MCF 10A (cell line): ENCODE measurements at regions not wholly inside any gene's neighbourhood (a gene's known extent, or its start where the extent isn't known, plus 50 kb on each side); places are given as distances from the start of the nearest gene placed in this dataset.

Experiments used
- BruUV-seq: library from RNA; stranded (reverse); fragments of 400-500 nt; replicated peaks from 2 replicates; lab custom pipeline; 2021; lab: Mats Ljungman, UMichigan
- CTCF ChIA-PET: fragments of 300-600 bp; sonication (Branson Sonifier 250); formaldehyde crosslinking; extraction: SDS; loops from one replicate; lab custom pipeline; 2021; ENCODE audit warnings: antibody characterized with exemption, inconsistent platforms; lab: Yijun Ruan, JAX
- POLR2A ChIA-PET: fragments of 300-600, 350-650 bp; sonication (Branson Sonifier 250); formaldehyde crosslinking; extraction: SDS; loops from one replicate; lab custom pipeline; 2020; ENCODE audit warnings: antibody characterized with exemption, inconsistent platforms; lab: Yijun Ruan, JAX
- DNase-seq: peaks from one replicate; pipeline ENCODE4 v3.0.0-alpha.2; 2018; ENCODE audit not compliant: unreplicated experiment
- H3K27ac Mint-ChIP-seq: one replicate; pipeline ENCODE4 v1.8.0; 2022; ENCODE audit warnings: mild to moderate bottlenecking, low read depth, mixed read lengths; ENCODE audit not compliant: unreplicated experiment
- H3K27me3 Mint-ChIP-seq: one replicate; pipeline ENCODE4 v1.8.0; 2022; ENCODE audit warnings: mixed read lengths; ENCODE audit not compliant: insufficient read depth, unreplicated experiment
- H3K36me3 Mint-ChIP-seq: one replicate; pipeline ENCODE4 v1.8.0; 2022; ENCODE audit warnings: mild to moderate bottlenecking, moderate library complexity, mixed read lengths; ENCODE audit not compliant: insufficient read depth, unreplicated experiment
- H3K4me1 Mint-ChIP-seq: one replicate; pipeline ENCODE4 v1.8.0; 2022; ENCODE audit warnings: mixed read lengths; ENCODE audit not compliant: insufficient read depth, unreplicated experiment
- H3K4me3 Mint-ChIP-seq: one replicate; pipeline ENCODE4 v1.8.0; 2022; ENCODE audit warnings: mild to moderate bottlenecking, moderate library complexity, mixed read lengths; ENCODE audit not compliant: unreplicated experiment
- H3K9me3 Mint-ChIP-seq: one replicate; pipeline ENCODE4 v1.8.0; 2022; ENCODE audit warnings: mixed read lengths; ENCODE audit not compliant: unreplicated experiment
- CTCF ChIP-seq: fragments of 200-600 bp; IDR thresholded peaks from one replicate; pipeline ENCODE4 v1.8.0; 2022; ENCODE audit warnings: antibody characterized with exemption, mild to moderate bottlenecking; ENCODE audit not compliant: unreplicated experiment
- intact Hi-C: fragments of 100-400 bp; cut with micrococcal nuclease; formaldehyde crosslinking; loops from 2 replicates; pipeline ENCODE4 v1.14.1; 2022

GRCh38 chr14:27546111-27546510 lies 948.3 kb upstream of the NOVA1 start:
- ChIA-PET CTCF (no interaction called here), POLR2A (interaction anchor here (0.5 kb wide), 1 partner anchor 806 kb away, joined by 3 read pairs; no protein-coding TSS in a partner anchor)
- no peaks in the 10 kb centered on the region for H3K4me1 Mint-ChIP-seq
- H3K4me3 Mint-ChIP-seq = no peak overlapping the region
- H3K27ac Mint-ChIP-seq = no peak overlapping the region
- DNase-seq = no peak
- H3K27me3 Mint-ChIP-seq = no peaks in the 10 kb centered on the region
- intact Hi-C loops = no loop called here
- no peaks in the 10 kb centered on the region for H3K36me3 Mint-ChIP-seq
- BruUV-seq = no TSS peak
- peaks cover 9% of the 10 kb centered on the region for H3K9me3 Mint-ChIP-seq
- no peak for TF ChIP-seq CTCF

- H3K4me3 Mint-ChIP-seq = no peak overlapping the region
- CTCF ChIA-PET = interaction anchor here (0.6 to 0.8 kb wide), 4 partner anchors 17 to 1203 kb away, joined by 3 to 5 read pairs (median 4); no protein-coding TSS in a partner anchor
- no peak overlapping the region for H3K27ac Mint-ChIP-seq
- no TSS peak for BruUV-seq
- TF ChIP-seq CTCF = peak; percentile 22
- no peaks in the 10 kb centered on the region for H3K9me3 Mint-ChIP-seq
- H3K4me1 Mint-ChIP-seq = no peaks in the 10 kb centered on the region
- intact Hi-C loops = no loop called here
- no peaks in the 10 kb centered on the region for H3K27me3 Mint-ChIP-seq
- POLR2A ChIA-PET = interaction anchor here (1.2 kb wide), 1 partner anchor 71 kb away, joined by 3 read pairs; no protein-coding TSS in a partner anchor
- DNase-seq = peak; percentile 13
- peaks cover 6% of the 10 kb centered on the region for H3K36me3 Mint-ChIP-seq
Measured at GRCh38 chr14:27553790-27554189, 956.0 kb upstream of the NOVA1 start.

GRCh38 chr14:27557445-27557844 lies 959.6 kb upstream of the NOVA1 start:
- no peaks in the 10 kb centered on the region for H3K9me3 Mint-ChIP-seq

GRCh38 chr14:27559848-27560247 lies 962.0 kb upstream of the NOVA1 start:
- Mint-ChIP-seq H3K4me3 (no peak overlapping the region), H3K9me3 (no peaks in the 10 kb centered on the region), H3K36me3 (peaks cover 6% of the 10 kb centered on the region), H3K27me3 (peaks cover 13% of the 10 kb centered on the region), H3K4me1 (no peaks in the 10 kb centered on the region), H3K27ac (no peak overlapping the region)
- BruUV-seq = no TSS peak
- intact Hi-C loops = no loop called here
- POLR2A ChIA-PET = no interaction called here
- TF ChIP-seq CTCF = no peak
- CTCF ChIA-PET = no interaction called here
- DNase-seq = no peak

More at GRCh38 chr14:27557445-27557844, 959.6 kb upstream of the NOVA1 start:
- no peak for DNase-seq
- H3K4me1 Mint-ChIP-seq = no peaks in the 10 kb centered on the region
- no peak overlapping the region for H3K4me3 Mint-ChIP-seq
- H3K36me3 Mint-ChIP-seq = peaks cover 6% of the 10 kb centered on the region
- H3K27me3 Mint-ChIP-seq = no peaks in the 10 kb centered on the region
- TF ChIP-seq CTCF = no peak
- ChIA-PET POLR2A (no interaction called here), CTCF (interaction anchor here (0.6 kb wide), 1 partner anchor 935 kb away, joined by 4 read pairs; no protein-coding TSS in a partner anchor)
- no TSS peak for BruUV-seq
- H3K27ac Mint-ChIP-seq = no peak overlapping the region
- intact Hi-C loops = loop anchor here (2.0 kb wide), 1 partner anchor 31 kb away; no protein-coding TSS in a partner anchor
